GM10248 (cell line): ENCODE measurements at regions not wholly inside any gene's neighbourhood (a gene's known extent, or its start where the extent isn't known, plus 50 kb on each side); places are given as distances from the start of the nearest gene placed in this dataset.

Experiments used
- CTCF ChIA-PET: fragments of 300-600 bp; sonication (Branson Sonifier 250); formaldehyde crosslinking; extraction: SDS; loops from one replicate; lab custom pipeline; 2021; ENCODE audit warnings: antibody characterized with exemption; lab: Yijun Ruan, JAX
- POLR2A ChIA-PET: fragments of 350-650 bp; sonication (Branson Sonifier 250); formaldehyde crosslinking; extraction: SDS; loops from one replicate; lab custom pipeline; 2020; ENCODE audit warnings: antibody characterized with exemption; lab: Yijun Ruan, JAX
- DNase-seq: peaks from one replicate; pipeline ENCODE4 v3.0.0; 2012; ENCODE audit errors: extremely low spot score
- CTCF ChIP-seq: IDR thresholded peaks from 2 replicates; pipeline ENCODE4 v1.5.1; 2012; ENCODE audit warnings: mild to moderate bottlenecking, low read depth; ENCODE audit errors: extremely low read depth, missing control alignments, control extremely low read depth

GRCh38 chr2:6370753-6371551, 494.8 kb downstream of the CMPK2 start:
- POLR2A ChIA-PET: no interaction called here
- no peak for DNase-seq
- no peak for TF ChIP-seq CTCF
- CTCF ChIA-PET: no interaction called here

GRCh38 chr2:6372317-6372901, 493.3 kb downstream of the CMPK2 start:
- ChIA-PET POLR2A (no interaction called here), CTCF (no interaction called here)
- no peak for DNase-seq
- no peak for TF ChIP-seq CTCF

GRCh38 chr2:6381326-6381725, 484.4 kb downstream of the CMPK2 start:
- DNase-seq: no peak
- CTCF ChIA-PET: no interaction called here
- POLR2A ChIA-PET: no interaction called here
- TF ChIP-seq CTCF: no peak

GRCh38 chr2:6384341-6384740, 481.4 kb downstream of the CMPK2 start:
- DNase-seq: no peak
- ChIA-PET POLR2A (no interaction called here), CTCF (interaction anchor here (1.1 kb wide), 1 partner anchor 12 kb away, joined by 3 read pairs; no protein-coding TSS in a partner anchor)
- no peak for TF ChIP-seq CTCF

GRCh38 chr2:6392354-6392753, 473.4 kb downstream of the CMPK2 start:
- CTCF ChIA-PET: interaction anchor here (0.7 kb wide), 1 partner anchor 37 kb away, joined by 3 read pairs; no protein-coding TSS in a partner anchor
- no peak for TF ChIP-seq CTCF
- POLR2A ChIA-PET: no interaction called here
- no peak for DNase-seq

GRCh38 chr2:6392966-6393365, 472.7 kb downstream of the CMPK2 start:
- POLR2A ChIA-PET: no interaction called here
- peak; percentile 16 for DNase-seq
- TF ChIP-seq CTCF: no peak
- CTCF ChIA-PET: interaction anchor here (1.3 kb wide), 1 partner anchor 10 kb away, joined by 5 read pairs; no protein-coding TSS in a partner anchor
